AG09309 (cell line): ENCODE measurements at regions not wholly inside any gene's neighbourhood (a gene's known extent, or its start where the extent isn't known, plus 50 kb on each side); places are given as distances from the start of the nearest gene placed in this dataset.

Experiments
- DNase-seq: peaks from one replicate; pipeline ENCODE4 v3.0.0-alpha.2; 2010; ENCODE audit warnings: low read depth
- H3K4me3 ChIP-seq: 2 replicates; pipeline ENCODE4 v1.5.1; 2011; ENCODE audit warnings: mild to moderate bottlenecking, low read depth, low read length, moderate library complexity; ENCODE audit not compliant: control insufficient read depth
- CTCF ChIP-seq: IDR thresholded peaks from 2 replicates; pipeline ENCODE4 v1.5.1; 2011; ENCODE audit warnings: mild to moderate bottlenecking, low read depth, low read length, inconsistent platforms; ENCODE audit not compliant: insufficient read depth, control insufficient read depth; ENCODE audit errors: missing control alignments

- H3K4me3 ChIP-seq: no peak overlapping the region
Measured at GRCh38 chr1:157411064-157411463, 141.3 kb downstream of the FCRL5 start.

GRCh38 chr1:157410457-157410856 is 141.9 kb downstream of the FCRL5 start:
- H3K4me3 ChIP-seq: no peak overlapping the region
- no peak for DNase-seq
- no peak for TF ChIP-seq CTCF

More at GRCh38 chr1:157411064-157411463, 141.3 kb downstream of the FCRL5 start:
- TF ChIP-seq CTCF: no peak
- no peak for DNase-seq

- no peak overlapping the region for H3K4me3 ChIP-seq
- TF ChIP-seq CTCF: no peak
- no peak for DNase-seq
Measured at GRCh38 chr1:157409927-157410326, 142.4 kb downstream of the FCRL5 start.

GRCh38 chr1:157407917-157408525 is 144.3 kb downstream of the FCRL5 start:
- H3K4me3 ChIP-seq: no peak overlapping the region
- no peak for TF ChIP-seq CTCF
- no peak for DNase-seq

GRCh38 chr1:157407367-157407766 is 144.9 kb downstream of the FCRL5 start:
- no peak for DNase-seq
- TF ChIP-seq CTCF: no peak

GRCh38 chr1:157405662-157406061 is 146.7 kb downstream of the FCRL5 start:
- no peak for TF ChIP-seq CTCF
- no peak for DNase-seq
- H3K4me3 ChIP-seq: no peak overlapping the region

More at GRCh38 chr1:157407367-157407766, 144.9 kb downstream of the FCRL5 start:
- H3K4me3 ChIP-seq: no peak overlapping the region
